ENCODE measurements at regions not wholly inside any gene's neighbourhood (a gene's known extent, or its start where the extent isn't known, plus 50 kb on each side); places are given as distances from the start of the nearest gene placed in this dataset.
A peak's percentile ranks its signal among the peaks of the same experiment; 100 is the strongest.

DNA sequence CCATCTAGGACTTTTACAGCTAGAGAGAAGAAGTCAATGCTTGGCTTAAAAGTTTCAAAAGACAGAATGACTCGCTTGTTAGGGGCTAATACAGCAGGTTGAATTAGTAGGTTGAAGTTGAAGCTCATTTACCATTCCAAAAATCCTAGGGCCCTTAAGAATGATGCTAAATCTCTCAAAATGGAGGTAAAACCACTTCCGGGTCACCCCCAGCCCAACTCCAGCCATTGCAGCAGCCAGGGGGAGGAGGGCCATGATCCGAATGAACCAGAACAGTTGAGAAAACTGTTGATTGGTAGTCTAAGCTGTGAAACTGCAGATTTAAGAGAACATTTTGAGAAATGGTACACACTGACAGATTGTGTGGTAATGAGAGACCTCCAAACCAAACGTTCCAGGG is 245.4 kb downstream of the HNRNPD start:
- H3K4me1 ChIP-seq = no peaks in the 10 kb centered on the region
- peaks cover 10% of the 10 kb centered on the region for H3K4me1 Mint-ChIP-seq (ENCODE audit: low read depth, unreplicated experiment)
- ChIA-PET CTCF (no interaction called here), POLR2A (no interaction called here)
- no peak overlapping the region for H3K27ac Mint-ChIP-seq (ENCODE audit: unreplicated experiment)
- H3K27me3 Mint-ChIP-seq (ENCODE audit: insufficient read depth, unreplicated experiment) = peaks cover 5% of the 10 kb centered on the region
- intact Hi-C loops (cut with micrococcal nuclease; ENCODE audit: unreplicated experiment) = no loop called here
- no TSS peak for BruUV-seq (replicated peaks)
- TF ChIP-seq, protein P1, sequence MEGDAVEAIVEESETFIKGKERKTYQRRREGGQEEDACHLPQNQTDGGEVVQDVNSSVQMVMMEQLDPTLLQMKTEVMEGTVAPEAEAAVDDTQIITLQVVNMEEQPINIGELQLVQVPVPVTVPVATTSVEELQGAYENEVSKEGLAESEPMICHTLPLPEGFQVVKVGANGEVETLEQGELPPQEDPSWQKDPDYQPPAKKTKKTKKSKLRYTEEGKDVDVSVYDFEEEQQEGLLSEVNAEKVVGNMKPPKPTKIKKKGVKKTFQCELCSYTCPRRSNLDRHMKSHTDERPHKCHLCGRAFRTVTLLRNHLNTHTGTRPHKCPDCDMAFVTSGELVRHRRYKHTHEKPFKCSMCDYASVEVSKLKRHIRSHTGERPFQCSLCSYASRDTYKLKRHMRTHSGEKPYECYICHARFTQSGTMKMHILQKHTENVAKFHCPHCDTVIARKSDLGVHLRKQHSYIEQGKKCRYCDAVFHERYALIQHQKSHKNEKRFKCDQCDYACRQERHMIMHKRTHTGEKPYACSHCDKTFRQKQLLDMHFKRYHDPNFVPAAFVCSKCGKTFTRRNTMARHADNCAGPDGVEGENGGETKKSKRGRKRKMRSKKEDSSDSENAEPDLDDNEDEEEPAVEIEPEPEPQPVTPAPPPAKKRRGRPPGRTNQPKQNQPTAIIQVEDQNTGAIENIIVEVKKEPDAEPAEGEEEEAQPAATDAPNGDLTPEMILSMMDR (IDR thresholded peaks at IDR 0.05; ENCODE audit: insufficient read depth in 1 of 2, low read depth in 1 of 2, low read length in 1 of 2, severe bottlenecking in 1 of 2, unreplicated experiment in 1 of 2) = no peak
- no peaks in the 10 kb centered on the region for H3K36me3 ChIP-seq (ENCODE audit: control insufficient read depth, insufficient read depth, low read length)
- DNase-seq = no peak
- H3K36me3 Mint-ChIP-seq (ENCODE audit: insufficient read depth, unreplicated experiment) = no peaks in the 10 kb centered on the region
- H3K9me3 ChIP-seq = no peaks in the 10 kb centered on the region
- H3K9me3 Mint-ChIP-seq (ENCODE audit: unreplicated experiment) = no peaks in the 10 kb centered on the region
- H3K27me3 ChIP-seq (replicated peaks; ENCODE audit: control insufficient read depth, insufficient read depth, low read length) = no peaks in the 10 kb centered on the region
- no peak overlapping the region for H3K4me3 Mint-ChIP-seq (ENCODE audit: unreplicated experiment)
- no peak overlapping the region for H3K4me3 ChIP-seq (ENCODE audit: low read depth, low read length)

DNA sequence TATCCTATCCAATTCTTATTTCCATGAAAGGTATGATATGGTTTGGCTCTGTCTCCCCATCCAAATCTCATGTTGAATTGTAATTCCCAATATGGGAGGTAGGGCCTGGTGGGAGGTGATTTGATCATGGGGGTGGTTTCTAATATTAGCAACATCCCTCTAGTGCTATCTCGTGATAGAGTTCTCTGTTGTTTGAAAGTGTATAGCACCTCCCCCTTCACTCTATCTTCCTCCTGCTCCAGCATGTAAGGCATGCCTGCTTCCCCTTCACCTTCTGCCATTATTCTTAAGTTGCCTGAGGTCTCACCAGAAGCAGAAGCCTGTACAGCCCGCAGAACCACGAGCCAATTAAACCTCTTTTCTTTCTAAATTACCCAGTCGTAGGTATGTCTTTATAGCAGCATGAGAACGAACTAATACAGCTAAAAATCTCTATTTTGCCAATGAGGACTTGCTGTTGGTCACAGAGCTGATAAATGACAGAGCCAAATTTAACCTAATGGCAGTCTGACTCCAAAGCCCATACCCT is 247.2 kb downstream of the HNRNPD start:
- no peak overlapping the region for H3K27ac Mint-ChIP-seq (ENCODE audit: unreplicated experiment)
- no peak for DNase-seq

DNA sequence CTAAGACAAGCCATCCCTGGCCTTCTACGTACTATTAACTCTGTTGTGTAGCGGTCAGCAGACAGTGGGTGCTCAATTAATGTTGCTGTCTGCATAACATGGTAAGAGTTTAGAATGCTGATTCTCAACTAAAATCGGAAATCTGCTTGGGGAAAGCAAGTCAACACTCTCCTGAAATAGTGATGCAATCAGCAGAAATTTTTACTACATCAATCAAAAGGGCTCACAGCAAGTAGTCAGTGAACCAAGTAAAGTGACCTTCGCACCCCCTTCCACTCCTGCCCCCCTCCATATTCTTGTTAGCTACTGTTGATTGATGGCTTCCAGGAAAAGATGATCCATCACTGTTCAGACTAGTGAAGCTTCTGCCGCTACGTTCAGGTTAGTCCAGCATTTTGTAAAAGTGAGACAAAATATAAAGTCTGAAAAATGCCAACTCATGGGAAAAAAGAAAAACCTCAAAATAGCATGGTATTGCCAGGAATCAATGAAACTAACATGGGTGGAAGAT is 247.9 kb downstream of the HNRNPD start:
- Mint-ChIP-seq H3K4me1 (ENCODE audit: low read depth, unreplicated experiment) (peaks cover 10% of the 10 kb centered on the region), H3K36me3 (ENCODE audit: insufficient read depth, unreplicated experiment) (no peaks in the 10 kb centered on the region), H3K9me3 (ENCODE audit: unreplicated experiment) (no peaks in the 10 kb centered on the region), H3K4me3 (ENCODE audit: unreplicated experiment) (no peak overlapping the region), H3K27me3 (ENCODE audit: insufficient read depth, unreplicated experiment) (no peaks in the 10 kb centered on the region), H3K27ac (ENCODE audit: unreplicated experiment) (peak overlapping the region; percentile 52)
- CTCF ChIA-PET = no interaction called here
- Histone ChIP-seq H3K4me3 (ENCODE audit: low read depth, low read length) (no peak overlapping the region), H3K9me3 (no peaks in the 10 kb centered on the region), H3K27me3 (replicated peaks; ENCODE audit: control insufficient read depth, insufficient read depth, low read length) (no peaks in the 10 kb centered on the region), H3K36me3 (ENCODE audit: control insufficient read depth, insufficient read depth, low read length) (no peaks in the 10 kb centered on the region), H3K4me1 (no peaks in the 10 kb centered on the region)
- intact Hi-C loops (cut with micrococcal nuclease; ENCODE audit: unreplicated experiment) = no loop called here
- POLR2A ChIA-PET = no interaction called here
- DNase-seq = peak in 1 of 2 experiments; percentile 6
- BruUV-seq (replicated peaks) = no TSS peak
- TF ChIP-seq, protein P1 (IDR thresholded peaks at IDR 0.05; ENCODE audit: insufficient read depth in 1 of 2, low read depth in 1 of 2, low read length in 1 of 2, severe bottlenecking in 1 of 2, unreplicated experiment in 1 of 2) = no peak

More for the DNA sequence above, 247.2 kb downstream of the HNRNPD start:
- intact Hi-C loops (cut with micrococcal nuclease; ENCODE audit: unreplicated experiment) = no loop called here
- BruUV-seq (replicated peaks) = no TSS peak
- Histone ChIP-seq H3K4me1 (no peaks in the 10 kb centered on the region), H3K9me3 (no peaks in the 10 kb centered on the region), H3K36me3 (ENCODE audit: control insufficient read depth, insufficient read depth, low read length) (no peaks in the 10 kb centered on the region), H3K27me3 (replicated peaks; ENCODE audit: control insufficient read depth, insufficient read depth, low read length) (no peaks in the 10 kb centered on the region), H3K4me3 (ENCODE audit: low read depth, low read length) (no peak overlapping the region)
- H3K4me3 Mint-ChIP-seq (ENCODE audit: unreplicated experiment) = no peak overlapping the region
- no peaks in the 10 kb centered on the region for H3K9me3 Mint-ChIP-seq (ENCODE audit: unreplicated experiment)
- H3K27me3 Mint-ChIP-seq (ENCODE audit: insufficient read depth, unreplicated experiment) = no peaks in the 10 kb centered on the region
- peaks cover 10% of the 10 kb centered on the region for H3K4me1 Mint-ChIP-seq (ENCODE audit: low read depth, unreplicated experiment)
- H3K36me3 Mint-ChIP-seq (ENCODE audit: insufficient read depth, unreplicated experiment) = no peaks in the 10 kb centered on the region
- CTCF ChIA-PET = no interaction called here
- TF ChIP-seq, protein P1 (IDR thresholded peaks at IDR 0.05; ENCODE audit: insufficient read depth in 1 of 2, low read depth in 1 of 2, low read length in 1 of 2, severe bottlenecking in 1 of 2, unreplicated experiment in 1 of 2) = no peak
- POLR2A ChIA-PET = no interaction called here

Data from Caco-2 (cell line).